Neuron (in vitro differentiated cells): ENCODE measurements at regions not wholly inside any gene's neighbourhood (a gene's known extent, or its start where the extent isn't known, plus 50 kb on each side); places are given as distances from the start of the nearest gene placed in this dataset.

Source experiments
- H2AFZ ChIP-seq: one replicate; pipeline ENCODE4 v1.6.1; 2013; ENCODE audit warnings: low read depth, mild to moderate bottlenecking, inconsistent platforms, low read length, moderate library complexity
- H3K27me3 ChIP-seq: one replicate; pipeline ENCODE4 v1.6.1; 2013; ENCODE audit warnings: low read length; ENCODE audit not compliant: insufficient read depth
- H3K36me3 ChIP-seq: one replicate; pipeline ENCODE4 v1.6.1; 2013; ENCODE audit warnings: low read length; ENCODE audit not compliant: insufficient read depth
- H3K4me1 ChIP-seq: one replicate; pipeline ENCODE4 v1.6.1; 2013; ENCODE audit warnings: low read length; ENCODE audit not compliant: insufficient read depth
- H3K4me3 ChIP-seq: 2 replicates; pipeline ENCODE4 v1.5.1; 2013; ENCODE audit warnings: mild to moderate bottlenecking, low read length, moderate library complexity
- H3K9me3 ChIP-seq: one replicate; pipeline ENCODE4 v1.6.1; 2013; ENCODE audit warnings: low read length

DNA sequence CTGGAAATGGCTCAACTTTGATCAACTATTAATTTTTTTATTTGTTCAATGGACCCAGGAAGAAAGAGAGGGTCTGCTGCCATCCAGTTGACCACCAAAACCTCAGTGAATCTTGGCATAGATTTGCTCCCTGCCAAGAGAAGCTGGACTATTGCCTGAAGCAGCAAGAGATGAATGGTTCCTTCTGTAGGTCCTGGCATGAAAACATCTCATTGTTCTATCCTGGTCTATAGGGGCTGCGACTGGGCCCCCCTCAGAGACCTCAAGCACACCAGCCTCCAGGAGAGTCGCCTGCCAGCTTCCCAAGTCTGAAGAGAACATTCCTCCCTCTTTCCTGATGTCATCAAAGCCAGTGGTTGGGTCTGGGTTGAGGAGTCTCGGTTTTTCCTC lies 204.9 kb downstream of the TMX1 start:
- no peaks in the 10 kb centered on the region for H3K27me3 ChIP-seq
- no peaks in the 10 kb centered on the region for H3K9me3 ChIP-seq
- H3K4me1 ChIP-seq = peaks cover 5% of the 10 kb centered on the region
- H2AFZ ChIP-seq = no peak overlapping the region
- no peak overlapping the region for H3K4me3 ChIP-seq
- H3K36me3 ChIP-seq = no peaks in the 10 kb centered on the region

DNA sequence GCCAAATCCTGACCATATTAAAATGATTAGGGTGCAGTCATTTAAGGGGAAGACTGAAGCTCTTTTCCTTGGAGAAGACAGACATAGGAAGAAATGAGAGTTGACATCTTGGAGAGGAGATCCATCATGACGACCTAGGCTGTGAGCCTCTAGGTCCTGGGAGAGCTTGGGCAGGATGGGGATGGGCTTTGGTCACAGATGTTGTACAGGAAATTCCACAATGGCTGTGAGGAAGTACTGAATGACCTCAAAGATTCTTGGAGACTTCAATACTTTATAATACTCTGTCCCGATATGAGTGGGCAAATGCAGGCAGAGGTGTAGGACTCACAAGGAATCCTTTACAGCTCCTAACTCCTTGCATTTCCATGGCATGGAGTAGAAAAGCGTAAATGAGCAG lies 204.9 kb upstream of the FRMD6 start:
- Histone ChIP-seq H3K4me1 (peaks cover 5% of the 10 kb centered on the region), H3K4me3 (no peak overlapping the region)

DNA sequence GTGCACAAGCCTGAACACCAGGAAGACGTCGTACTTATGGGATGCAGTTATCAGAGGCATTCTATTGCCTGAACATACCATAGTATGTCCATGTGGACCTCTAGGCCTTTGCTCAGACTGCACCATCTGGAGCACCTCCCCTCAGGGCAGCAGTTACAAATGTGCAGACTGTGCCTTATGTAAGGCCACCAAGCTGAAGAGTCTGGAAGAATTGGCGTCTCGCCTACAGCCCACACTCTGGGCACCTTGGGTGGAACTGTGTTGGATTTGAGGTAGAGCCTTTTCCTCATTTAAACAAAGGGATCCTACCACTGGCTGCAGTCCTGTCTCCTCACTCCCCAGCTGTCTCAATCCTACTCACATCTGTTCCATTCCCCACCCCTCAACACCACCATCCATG lies 204.3 kb upstream of the FRMD6 start:
- no peak overlapping the region for H2AFZ ChIP-seq
- no peak overlapping the region for H3K4me3 ChIP-seq
- no peaks in the 10 kb centered on the region for H3K27me3 ChIP-seq
- H3K4me1 ChIP-seq = peaks cover 5% of the 10 kb centered on the region
- no peaks in the 10 kb centered on the region for H3K9me3 ChIP-seq
- H3K36me3 ChIP-seq = no peaks in the 10 kb centered on the region

More for the DNA sequence above, 204.9 kb upstream of the FRMD6 start:
- Histone ChIP-seq H2AFZ (no peak overlapping the region), H3K36me3 (no peaks in the 10 kb centered on the region), H3K9me3 (no peaks in the 10 kb centered on the region), H3K27me3 (no peaks in the 10 kb centered on the region)

DNA sequence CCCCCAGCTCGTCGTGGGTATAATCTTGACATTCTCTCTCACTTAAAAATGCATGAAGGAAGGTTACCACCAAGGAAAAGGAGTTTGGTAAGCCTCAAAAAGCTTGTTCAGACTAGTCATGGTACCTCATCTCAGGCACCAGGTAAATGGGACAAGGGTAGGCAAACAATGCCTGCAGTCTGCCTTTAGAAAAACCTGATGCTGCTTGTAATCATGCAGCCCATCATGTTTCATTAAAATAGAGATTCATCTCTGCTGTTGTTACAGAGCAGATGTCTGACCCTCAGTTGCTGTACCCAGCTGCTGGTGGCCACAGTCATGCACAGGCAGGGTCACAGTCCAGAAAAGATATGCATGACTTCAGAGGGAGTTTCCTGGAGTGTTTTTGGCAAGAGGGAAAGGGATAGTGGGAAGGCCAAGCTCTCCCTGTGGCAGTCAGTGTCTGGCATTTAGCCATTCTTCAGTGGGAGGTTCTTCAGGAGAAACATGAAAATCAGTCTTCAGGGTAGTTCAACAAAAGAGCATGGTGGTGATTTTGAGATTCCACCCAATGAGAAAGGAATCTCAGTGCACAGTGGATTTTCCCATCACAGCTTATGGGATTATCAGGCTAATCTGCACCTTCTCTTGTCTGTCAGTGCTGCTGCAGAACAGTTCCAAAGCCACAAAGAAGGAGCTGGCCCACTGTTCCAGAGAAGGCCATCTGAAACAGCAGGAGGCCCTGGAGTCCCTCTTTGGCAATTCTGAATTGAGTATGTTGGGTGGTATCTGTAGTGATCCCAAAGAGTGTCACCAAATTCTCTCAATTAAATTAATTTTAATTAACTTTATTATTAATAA lies 202.7 kb upstream of the FRMD6 start:
- Histone ChIP-seq H2AFZ (no peak overlapping the region), H3K9me3 (no peaks in the 10 kb centered on the region), H3K36me3 (no peaks in the 10 kb centered on the region), H3K4me1 (peaks cover 5% of the 10 kb centered on the region), H3K27me3 (no peaks in the 10 kb centered on the region), H3K4me3 (no peak overlapping the region)

DNA sequence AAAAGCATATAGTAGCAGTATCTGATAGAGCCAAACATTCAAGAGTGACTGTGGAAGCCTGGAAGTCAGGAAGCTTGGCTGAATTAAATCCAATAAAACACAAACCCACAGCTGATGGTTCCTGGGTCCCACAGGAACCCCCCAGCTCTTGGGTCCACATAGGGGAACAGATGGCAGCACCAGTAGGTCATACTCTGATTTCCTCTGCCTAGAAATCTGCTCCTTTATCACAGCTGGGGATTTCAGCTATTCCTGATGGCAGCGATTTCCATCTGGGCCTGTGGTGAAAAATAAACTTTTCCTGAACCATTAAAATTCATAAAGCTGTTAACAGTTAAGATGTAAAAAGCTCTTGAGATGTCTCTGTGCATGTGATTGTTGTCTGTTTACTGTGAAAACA lies 202.0 kb upstream of the FRMD6 start:
- Histone ChIP-seq H3K9me3 (no peaks in the 10 kb centered on the region), H3K36me3 (no peaks in the 10 kb centered on the region), H3K4me3 (no peak overlapping the region), H3K4me1 (peaks cover 5% of the 10 kb centered on the region), H2AFZ (no peak overlapping the region), H3K27me3 (no peaks in the 10 kb centered on the region)

DNA sequence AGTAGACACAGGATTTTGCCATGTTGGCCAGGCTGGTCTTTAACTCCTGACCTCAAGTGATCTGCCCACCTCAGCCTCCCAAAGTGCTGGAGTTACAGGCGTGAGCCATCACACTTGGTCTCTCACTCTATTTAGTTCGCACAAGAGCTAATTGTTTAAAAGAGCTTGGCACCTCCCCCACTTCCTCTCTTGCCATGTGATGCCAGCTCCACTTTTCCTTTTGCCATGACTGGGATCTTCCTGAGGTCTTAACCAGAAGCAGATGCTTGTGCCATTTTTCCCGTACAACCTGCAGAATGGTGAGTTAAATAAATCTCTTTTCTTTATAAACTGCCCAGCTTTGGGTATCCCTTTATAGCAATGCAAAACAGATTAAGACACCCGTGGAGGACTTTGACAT lies 200.1 kb upstream of the FRMD6 start:
- peaks cover 5% of the 10 kb centered on the region for H3K4me1 ChIP-seq
- H3K36me3 ChIP-seq = no peaks in the 10 kb centered on the region
- no peak overlapping the region for H3K4me3 ChIP-seq
- no peak overlapping the region for H2AFZ ChIP-seq
- no peaks in the 10 kb centered on the region for H3K9me3 ChIP-seq
- H3K27me3 ChIP-seq = no peaks in the 10 kb centered on the region

DNA sequence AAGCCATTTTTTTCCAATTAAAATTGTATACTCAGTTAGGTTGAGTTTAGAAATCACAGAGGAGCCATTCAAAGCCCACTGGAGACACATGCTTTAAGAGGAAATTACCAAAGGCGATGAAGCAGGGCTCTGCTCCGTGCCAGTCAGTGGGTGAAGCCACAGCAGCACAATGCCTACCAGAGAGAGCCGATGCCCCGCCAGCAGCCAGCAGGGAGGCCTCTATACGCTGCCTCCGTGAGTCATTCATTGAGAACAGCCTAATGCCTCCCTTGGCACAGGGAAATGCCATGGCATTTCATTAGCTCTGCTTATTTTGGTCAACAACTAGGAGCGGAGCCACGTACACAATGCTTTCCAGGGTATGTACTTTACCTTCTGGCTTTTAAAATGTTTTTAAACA lies 197.8 kb upstream of the FRMD6 start:
- Histone ChIP-seq H3K36me3 (no peaks in the 10 kb centered on the region), H2AFZ (no peak overlapping the region), H3K4me3 (no peak overlapping the region), H3K4me1 (peaks cover 3% of the 10 kb centered on the region), H3K27me3 (no peaks in the 10 kb centered on the region), H3K9me3 (peaks cover 4% of the 10 kb centered on the region)

DNA sequence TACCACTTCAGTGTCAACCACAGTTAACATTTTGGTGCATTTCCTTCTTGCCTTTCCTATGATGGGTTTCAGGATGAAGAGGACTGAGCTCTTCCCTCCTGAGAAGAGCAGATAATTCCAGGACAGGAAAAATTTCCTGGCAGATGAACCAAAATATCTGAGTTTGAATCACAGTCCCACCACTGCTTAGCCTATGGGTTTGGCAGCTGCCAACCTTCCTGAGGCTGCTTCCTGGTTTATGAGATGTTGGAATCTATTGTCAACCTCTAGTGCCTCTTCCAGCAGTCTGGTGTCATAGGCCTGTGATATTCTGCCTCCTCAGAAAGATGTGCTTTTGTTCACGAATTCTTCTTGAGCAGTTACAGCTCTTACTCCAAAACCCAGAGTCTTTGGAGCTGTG lies 197.4 kb upstream of the FRMD6 start:
- Histone ChIP-seq H3K36me3 (no peaks in the 10 kb centered on the region), H3K27me3 (no peaks in the 10 kb centered on the region), H3K4me1 (no peaks in the 10 kb centered on the region), H3K4me3 (no peak overlapping the region), H2AFZ (no peak overlapping the region), H3K9me3 (peaks cover 4% of the 10 kb centered on the region)

DNA sequence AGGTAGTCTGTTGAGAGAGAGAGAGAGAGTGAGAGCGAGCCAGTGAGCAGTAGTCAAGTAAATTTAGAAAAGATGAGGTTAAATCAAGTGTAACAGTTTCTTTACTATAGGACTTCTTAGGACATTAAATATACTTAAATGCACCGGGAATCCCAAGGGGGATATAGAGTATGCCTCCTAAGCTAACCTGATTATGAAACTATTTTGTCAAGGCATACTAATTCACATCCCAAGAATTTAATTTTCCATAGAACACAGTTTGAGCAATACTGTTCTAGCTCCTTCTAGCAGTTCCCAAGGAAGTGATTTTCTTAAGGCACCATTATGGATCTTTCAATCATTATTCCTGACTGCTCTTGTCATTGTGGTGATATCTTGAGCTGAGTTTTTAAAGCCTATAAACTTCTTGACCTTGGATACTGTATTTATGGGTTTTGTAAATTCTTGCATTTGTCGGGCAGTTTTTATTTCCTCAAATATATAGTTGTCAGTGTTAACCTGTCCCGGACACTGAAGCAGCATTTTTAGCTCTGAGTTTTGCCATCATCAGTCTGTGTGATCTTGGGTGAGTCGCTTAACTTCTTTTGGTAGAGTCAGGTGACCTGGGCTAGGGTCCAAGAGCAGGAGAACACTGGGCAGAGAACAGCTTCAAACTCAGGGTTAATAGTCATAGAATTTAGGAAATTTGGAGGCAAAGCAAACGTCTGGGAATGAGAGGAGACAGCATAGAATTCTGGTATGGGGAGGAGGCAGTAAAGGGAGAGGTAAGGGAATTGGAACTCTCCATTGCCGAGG lies 196.5 kb upstream of the FRMD6 start:
- H3K4me3 ChIP-seq = no peak overlapping the region
- H3K9me3 ChIP-seq = peaks cover 4% of the 10 kb centered on the region
- H3K4me1 ChIP-seq = no peaks in the 10 kb centered on the region
- H3K27me3 ChIP-seq = no peaks in the 10 kb centered on the region
- H2AFZ ChIP-seq = no peak overlapping the region
- H3K36me3 ChIP-seq = no peaks in the 10 kb centered on the region

DNA sequence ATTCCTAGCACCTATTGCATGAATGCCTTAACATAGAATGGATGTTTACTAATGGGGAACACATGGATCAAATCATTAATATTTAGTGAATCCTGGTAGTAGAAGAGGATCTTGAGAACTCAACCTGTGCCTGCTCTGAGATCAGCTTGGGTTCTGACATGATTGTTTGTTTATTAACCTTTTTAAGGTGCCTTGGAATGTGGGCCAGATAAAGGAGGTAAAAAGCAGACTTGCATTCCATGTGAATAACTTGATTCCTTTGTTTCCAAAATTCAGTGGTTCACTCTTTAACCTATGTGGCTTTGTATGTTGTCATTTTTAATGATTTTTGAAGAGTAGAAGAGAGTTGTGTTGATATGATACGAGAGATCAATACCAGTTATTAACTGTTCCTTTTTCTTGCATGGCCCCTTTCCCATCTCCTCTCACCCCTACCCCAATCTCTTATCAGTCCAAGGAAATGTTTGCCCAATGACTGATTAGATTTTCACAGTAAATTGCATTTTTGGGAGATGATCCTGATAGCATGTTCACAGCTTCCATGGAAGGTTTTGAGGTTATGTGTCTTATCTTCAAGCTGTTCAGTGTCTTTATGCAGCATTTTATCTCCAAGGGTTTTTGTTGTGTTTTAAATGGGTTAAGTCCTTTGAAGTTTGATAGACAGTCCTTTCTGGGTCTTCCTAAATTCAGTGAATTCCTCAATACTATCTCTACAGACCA lies 193.7 kb upstream of the FRMD6 start:
- peaks cover 4% of the 10 kb centered on the region for H3K9me3 ChIP-seq
- H3K27me3 ChIP-seq = no peaks in the 10 kb centered on the region
- no peaks in the 10 kb centered on the region for H3K36me3 ChIP-seq
- no peaks in the 10 kb centered on the region for H3K4me1 ChIP-seq
- H2AFZ ChIP-seq = no peak overlapping the region
- H3K4me3 ChIP-seq = no peak overlapping the region

DNA sequence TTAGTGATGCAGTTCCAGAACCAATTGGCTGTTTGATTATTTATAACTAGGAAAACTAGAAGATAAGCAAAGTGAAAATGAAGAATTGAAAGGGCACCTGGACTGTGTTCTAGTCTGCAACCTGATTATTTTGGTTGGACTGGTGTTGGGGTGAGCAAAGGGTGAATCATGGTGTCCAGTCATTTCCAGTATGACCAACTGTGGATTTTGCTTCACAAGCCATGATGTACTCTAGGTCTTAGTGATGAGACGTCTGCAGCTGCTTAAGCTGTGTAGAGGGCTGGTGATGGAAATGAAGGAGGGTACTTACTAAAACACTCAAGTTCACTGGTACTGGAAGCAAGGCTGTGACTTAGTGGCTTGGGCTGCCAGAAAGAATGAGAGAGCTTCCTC lies 193.2 kb upstream of the FRMD6 start:
- H3K27me3 ChIP-seq = no peaks in the 10 kb centered on the region
- H3K9me3 ChIP-seq = peaks cover 4% of the 10 kb centered on the region
- no peaks in the 10 kb centered on the region for H3K36me3 ChIP-seq
- no peak overlapping the region for H3K4me3 ChIP-seq
- H3K4me1 ChIP-seq = no peaks in the 10 kb centered on the region
- H2AFZ ChIP-seq = no peak overlapping the region

DNA sequence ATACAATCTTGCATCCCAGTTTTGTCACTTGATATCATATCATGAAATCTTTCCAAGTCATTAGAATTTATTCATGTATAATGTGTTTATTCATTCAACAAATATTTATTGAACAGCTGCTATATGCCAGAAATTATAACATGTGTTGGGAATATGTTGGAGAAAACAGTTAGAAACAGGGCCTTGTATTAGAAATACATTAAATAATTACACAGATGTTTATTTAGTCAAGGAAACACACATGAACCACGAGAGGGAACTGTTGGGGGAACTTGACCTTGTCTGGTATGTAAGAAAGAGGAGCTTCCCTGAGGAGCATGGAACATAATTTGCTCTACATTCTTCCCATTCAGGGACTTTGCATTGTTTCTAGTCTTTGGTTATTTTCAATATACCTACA lies 191.7 kb upstream of the FRMD6 start:
- no peak overlapping the region for H2AFZ ChIP-seq
- H3K4me1 ChIP-seq = no peaks in the 10 kb centered on the region
- no peak overlapping the region for H3K4me3 ChIP-seq
- H3K27me3 ChIP-seq = no peaks in the 10 kb centered on the region
- no peaks in the 10 kb centered on the region for H3K36me3 ChIP-seq
- peaks cover 4% of the 10 kb centered on the region for H3K9me3 ChIP-seq

DNA sequence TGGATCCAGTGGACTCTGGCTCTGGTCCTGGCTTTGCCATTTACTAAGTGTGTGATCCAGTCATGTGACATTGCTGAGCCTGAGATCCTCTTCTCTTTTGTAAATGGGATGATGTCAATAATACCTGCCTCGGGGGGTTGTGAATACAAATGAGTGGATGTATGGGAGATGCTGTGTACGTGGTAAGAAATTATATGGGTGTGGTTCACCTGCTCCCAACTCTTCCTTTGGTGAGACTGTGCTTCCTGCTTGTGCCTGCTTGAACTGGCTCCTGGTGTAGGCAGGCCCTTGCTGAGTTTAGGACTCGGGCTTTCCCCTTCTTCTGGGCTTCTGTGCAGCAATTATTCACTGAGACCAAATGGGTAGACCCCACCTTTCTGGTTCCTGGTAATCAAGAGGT lies 189.5 kb upstream of the FRMD6 start:
- H3K36me3 ChIP-seq = no peaks in the 10 kb centered on the region

More for the DNA sequence above, 189.5 kb upstream of the FRMD6 start:
- H2AFZ ChIP-seq = no peak overlapping the region
- no peaks in the 10 kb centered on the region for H3K4me1 ChIP-seq
- no peaks in the 10 kb centered on the region for H3K27me3 ChIP-seq
- no peak overlapping the region for H3K4me3 ChIP-seq
- peaks cover 4% of the 10 kb centered on the region for H3K9me3 ChIP-seq
